HepG2 (cell line): ENCODE measurements at regions not wholly inside any gene's neighbourhood (a gene's known extent, or its start where the extent isn't known, plus 50 kb on each side); places are given as distances from the start of the nearest gene placed in this dataset.
"Not testable (repeated sequence)": the region's sequence is repeated elsewhere in the genome, so short reads cannot be mapped to it uniquely, and the experiment has no call there.

Experiments
- ATAC-seq: fragments of 200-7000 bp; cut with Tn5 transposase; 3 replicates; pipeline ENCODE4 v1.9.1; 2020; ENCODE audit warnings: mild to moderate bottlenecking, moderate library complexity
- BruUV-seq: library from RNA; stranded (reverse); fragments of 400-500 nt; replicated peaks from 2 replicates; lab custom pipeline; 2021; lab: Mats Ljungman, UMichigan
- CTCF ChIA-PET: fragments of 300-600 bp; formaldehyde crosslinking; extraction: SDS; loops from one replicate; lab custom pipeline; 2021; ENCODE audit warnings: low total read pairs, inconsistent platforms, low intra/inter-chr PET ratio; lab: Yijun Ruan, JAX
- POLR2A ChIA-PET: fragments of 350-600 bp; sonication (Branson Sonifier 250); formaldehyde crosslinking; loops from one replicate; lab custom pipeline; 2020; ENCODE audit warnings: antibody characterized with exemption, inconsistent platforms; lab: Yijun Ruan, JAX
- DNase-seq: peaks from one replicate; pipeline ENCODE4 v3.0.0-alpha.2; 2015; ENCODE audit warnings: low spot score
- FAIRE-seq: peaks from 3 replicates; lab custom pipeline; 2011; peaks lifted over from hg19 to GRCh38; lab: Jason Lieb, UNC
- H2AFZ ChIP-seq: one replicate; pipeline ENCODE4 v1.6.1; 2011; ENCODE audit warnings: low read length, inconsistent platforms
- H3K27ac ChIP-seq: fragments of 300-600 bp; 3 replicates; pipeline ENCODE4 v1.8.0; 2011; ENCODE audit warnings: mixed run types, mild to moderate bottlenecking, mixed read lengths, low read length, inconsistent platforms; ENCODE audit not compliant: insufficient read depth; ENCODE audit errors: extremely low read length
- H3K27me3 ChIP-seq, 2 experiments: fragments of 200-600 bp in 1 of 2; 2 replicates in 1 of 2; 3 replicates in 1 of 2; pipeline versions ENCODE4 v1.6.0 to v1.8.0; 2011; ENCODE audit warnings: low read length in 2 of 2, mild to moderate bottlenecking in 2 of 2, moderate library complexity in 2 of 2, inconsistent platforms in 1 of 2; ENCODE audit not compliant: insufficient read depth in 2 of 2, control insufficient read depth in 1 of 2
- H3K36me3 ChIP-seq, 2 experiments: fragments of 200-600 bp in 1 of 2; replicated peaks in 1 of 2; 2 replicates in 1 of 2; 3 replicates in 1 of 2; pipeline versions ENCODE4 v1.5.1 to v1.8.0; 2011; ENCODE audit warnings: low read length in 2 of 2, inconsistent platforms in 1 of 2; ENCODE audit not compliant: insufficient read depth in 2 of 2, control insufficient read depth in 1 of 2
- H3K4me1 ChIP-seq: 2 replicates; pipeline ENCODE4 v1.5.1; 2012; ENCODE audit warnings: low read length, inconsistent platforms; ENCODE audit not compliant: insufficient read depth
- H3K4me2 ChIP-seq: 2 replicates; pipeline ENCODE4 v1.6.0; 2011; ENCODE audit warnings: low read depth, low read length, inconsistent platforms
- H3K4me3 ChIP-seq, 3 experiments: fragments of 200-600 bp in 1 of 3; sonication (generic), shearing (Covaris generic) in 1 of 3; replicated peaks in 1 of 3; 2 replicates each; pipeline ENCODE4 v1.5.1; 2011 to 2016; ENCODE audit warnings: low read length in 3 of 3, inconsistent platforms in 2 of 3, low read depth in 2 of 3, mild to moderate bottlenecking in 2 of 3, control low read depth in 1 of 3, mixed read lengths in 1 of 3; ENCODE audit not compliant: insufficient read depth in 1 of 3
- H3K79me2 ChIP-seq: one replicate; pipeline ENCODE4 v1.6.1; 2011; ENCODE audit warnings: low read length, inconsistent platforms; ENCODE audit not compliant: insufficient read depth
- H3K9ac ChIP-seq: 2 replicates; pipeline ENCODE4 v1.6.0; 2011; ENCODE audit warnings: mild to moderate bottlenecking, low read depth, low read length, inconsistent platforms; ENCODE audit not compliant: insufficient read depth
- H3K9me3 ChIP-seq: 2 replicates; pipeline ENCODE4 v1.5.1; 2012; ENCODE audit warnings: mild to moderate bottlenecking, low read length
- H4K20me1 ChIP-seq: 2 replicates; pipeline ENCODE4 v1.6.0; 2011; ENCODE audit warnings: inconsistent platforms, mild to moderate bottlenecking, low read length, moderate library complexity; ENCODE audit not compliant: insufficient read depth
- KLF15 ChIP-seq: sonication (generic); formaldehyde crosslinking; IDR thresholded peaks from 2 replicates; pipeline ENCODE4 v1.8.1; 2023; ENCODE audit warnings: borderline replicate concordance, mild to moderate bottlenecking, inconsistent platforms, missing genetic modification reagents, mixed read lengths
- WGBS: methylation state at CpG from one replicate; pipeline ENCODE4 v1.1.6; 2017; ENCODE audit warnings: low lambda C conversion rate; 5-methylcytosine and 5-hydroxymethylcytosine counted together
- in situ Hi-C: cut with HindIII; loops from 2 replicates; pipeline ENCODE4 v1.10.0; 2017; ENCODE audit warnings: low pct_unique_long_range_greater_than_20kb; ENCODE audit not compliant: extremely low pct_ligation_motif_present
- intact Hi-C: fragments of 100-400 bp; cut with micrococcal nuclease; formaldehyde crosslinking; loops from one replicate; pipeline ENCODE4 v1.10.0; 2022; ENCODE audit not compliant: unreplicated experiment
- TF ChIP-seq, protein P1 (sequence below): sonication (generic); formaldehyde crosslinking; IDR thresholded peaks from 2 replicates; pipeline ENCODE4 v1.8.1; 2023; ENCODE audit warnings: mild to moderate bottlenecking, inconsistent platforms, moderate library complexity, missing genetic modification reagents, borderline replicate concordance

DNA sequence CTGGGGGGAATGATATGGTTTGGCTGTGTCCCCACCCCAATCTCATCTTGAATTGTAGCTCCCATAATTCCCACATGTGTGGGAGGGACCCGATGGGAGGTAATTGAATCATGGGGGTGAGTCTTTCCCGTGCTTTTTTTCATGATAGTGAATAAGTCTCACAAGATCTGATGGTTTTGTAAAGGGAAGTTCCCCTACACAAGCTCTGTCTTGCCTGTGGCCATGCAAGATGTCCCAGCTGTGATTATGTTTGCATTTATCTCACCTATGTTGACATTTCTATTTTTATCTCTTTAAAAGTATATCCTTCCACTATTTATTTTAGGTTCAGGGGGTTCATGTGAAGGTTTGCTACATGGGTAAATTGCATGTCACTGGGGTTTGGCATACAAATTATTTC is 323.9 kb upstream of the GLI3 start:
- ChIA-PET CTCF (no interaction called here), POLR2A (no interaction called here)
- Histone ChIP-seq H3K9ac (no peak overlapping the region), H2AFZ (no peak overlapping the region), H3K4me2 (no peak overlapping the region), H3K79me2 (no peaks in the 10 kb centered on the region), H3K27ac (no peak overlapping the region), H4K20me1 (no peaks in the 10 kb centered on the region), H3K4me1 (no peaks in the 10 kb centered on the region), H3K27me3 (no peaks in the 10 kb centered on the region), H3K9me3 (peaks cover 78% of the 10 kb centered on the region), H3K36me3 (no peaks in the 10 kb centered on the region), H3K4me3 (no peak overlapping the region)
- no peak for FAIRE-seq
- in situ Hi-C loops: no loop called here
- BruUV-seq: no TSS peak
- no peak for TF ChIP-seq KLF15 (CRISPR knock-in tag)
- TF ChIP-seq, protein P1, sequence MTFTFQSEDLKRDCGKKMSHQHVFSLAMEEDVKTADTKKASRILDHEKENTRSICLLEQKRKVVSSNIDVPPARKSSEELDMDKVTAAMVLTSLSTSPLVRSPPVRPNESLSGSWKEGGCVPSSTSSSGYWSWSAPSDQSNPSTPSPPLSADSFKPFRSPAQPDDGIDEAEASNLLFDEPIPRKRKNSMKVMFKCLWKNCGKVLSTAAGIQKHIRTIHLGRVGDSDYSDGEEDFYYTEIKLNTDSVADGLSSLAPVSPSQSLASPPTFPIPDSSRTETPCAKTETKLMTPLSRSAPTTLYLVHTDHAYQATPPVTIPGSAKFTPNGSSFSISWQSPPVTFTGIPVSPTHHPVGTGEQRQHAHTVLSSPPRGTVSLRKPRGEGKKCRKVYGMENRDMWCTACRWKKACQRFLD: no peak
- 0% methylated on average over 2 of the region's 2 CpGs for WGBS
- intact Hi-C loops: no loop called here
- DNase-seq: no peak
- no peak for ATAC-seq

DNA sequence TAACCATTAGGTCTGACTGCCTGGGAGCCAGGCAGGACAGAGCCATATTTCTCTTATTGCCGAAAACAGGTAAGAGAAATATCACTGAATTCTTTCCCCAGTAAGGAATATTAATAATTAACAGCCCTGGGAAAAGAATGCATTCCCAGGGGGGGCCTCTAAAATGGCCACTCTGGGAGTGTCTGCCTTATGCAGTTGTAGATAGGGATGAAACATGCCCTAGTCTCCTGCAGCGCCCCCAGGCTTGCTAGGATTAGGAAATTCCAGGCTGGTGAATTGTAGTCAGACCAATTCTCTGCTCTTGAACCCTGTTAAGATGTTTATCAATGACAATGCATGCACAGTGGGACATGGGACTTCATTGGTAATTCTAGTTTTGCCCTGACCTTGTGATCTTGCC is 317.9 kb upstream of the GLI3 start:
- DNase-seq, H3K9ac ChIP-seq, H3K4me3 ChIP-seq, H3K36me3 ChIP-seq, H3K27ac ChIP-seq, H4K20me1 ChIP-seq, H2AFZ ChIP-seq, H3K27me3 ChIP-seq, BruUV-seq, in situ Hi-C loops, FAIRE-seq, POLR2A ChIA-PET, H3K79me2 ChIP-seq, H3K4me2 ChIP-seq, intact Hi-C loops, ATAC-seq, H3K4me1 ChIP-seq, CTCF ChIA-PET: not testable (repeated sequence)
- WGBS: 0% methylated on average over 1 of the region's 2 CpGs
- peaks cover 89% of the 10 kb centered on the region for H3K9me3 ChIP-seq
